ENCODE measurements at regions not wholly inside any gene's neighbourhood (a gene's known extent, or its start where the extent isn't known, plus 50 kb on each side); places are given as distances from the start of the nearest gene placed in this dataset.

DNA sequence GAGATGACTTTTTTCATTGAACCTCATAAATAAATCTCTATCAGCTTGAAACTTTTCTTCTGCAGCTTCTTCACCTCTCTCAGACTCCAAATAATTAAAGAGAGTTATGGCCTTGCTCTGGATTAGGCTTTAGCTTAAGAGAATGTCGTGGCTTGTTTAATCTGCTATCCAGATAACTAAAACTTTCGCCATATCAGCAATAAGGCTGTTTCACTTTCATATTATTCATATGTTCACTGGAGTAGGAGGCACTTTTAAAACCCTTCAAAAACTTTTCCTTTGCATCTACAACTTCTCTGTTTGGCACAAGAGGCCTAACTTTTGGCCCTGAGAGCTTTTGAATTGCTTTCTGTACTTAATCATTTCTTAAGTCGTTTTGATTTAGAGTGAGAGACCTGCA is 386.9 kb upstream of the FAM174A start:
- Histone ChIP-seq H3K9me3 (no peaks in the 10 kb centered on the region), H3K4me1 (no peaks in the 10 kb centered on the region), H3K36me3 (no peaks in the 10 kb centered on the region), H3K27me3 (ENCODE audit: low read depth) (no peaks in the 10 kb centered on the region), H3K27ac (no peak overlapping the region), H3K4me3 (no peak overlapping the region)
- no peak for ATAC-seq
- intact Hi-C loops (cut with DNase I), result no loop called here
- TF ChIP-seq, protein P1, sequence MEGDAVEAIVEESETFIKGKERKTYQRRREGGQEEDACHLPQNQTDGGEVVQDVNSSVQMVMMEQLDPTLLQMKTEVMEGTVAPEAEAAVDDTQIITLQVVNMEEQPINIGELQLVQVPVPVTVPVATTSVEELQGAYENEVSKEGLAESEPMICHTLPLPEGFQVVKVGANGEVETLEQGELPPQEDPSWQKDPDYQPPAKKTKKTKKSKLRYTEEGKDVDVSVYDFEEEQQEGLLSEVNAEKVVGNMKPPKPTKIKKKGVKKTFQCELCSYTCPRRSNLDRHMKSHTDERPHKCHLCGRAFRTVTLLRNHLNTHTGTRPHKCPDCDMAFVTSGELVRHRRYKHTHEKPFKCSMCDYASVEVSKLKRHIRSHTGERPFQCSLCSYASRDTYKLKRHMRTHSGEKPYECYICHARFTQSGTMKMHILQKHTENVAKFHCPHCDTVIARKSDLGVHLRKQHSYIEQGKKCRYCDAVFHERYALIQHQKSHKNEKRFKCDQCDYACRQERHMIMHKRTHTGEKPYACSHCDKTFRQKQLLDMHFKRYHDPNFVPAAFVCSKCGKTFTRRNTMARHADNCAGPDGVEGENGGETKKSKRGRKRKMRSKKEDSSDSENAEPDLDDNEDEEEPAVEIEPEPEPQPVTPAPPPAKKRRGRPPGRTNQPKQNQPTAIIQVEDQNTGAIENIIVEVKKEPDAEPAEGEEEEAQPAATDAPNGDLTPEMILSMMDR (IDR thresholded peaks at IDR 0.05), result no peak
- DNase-seq, result no peak

DNA sequence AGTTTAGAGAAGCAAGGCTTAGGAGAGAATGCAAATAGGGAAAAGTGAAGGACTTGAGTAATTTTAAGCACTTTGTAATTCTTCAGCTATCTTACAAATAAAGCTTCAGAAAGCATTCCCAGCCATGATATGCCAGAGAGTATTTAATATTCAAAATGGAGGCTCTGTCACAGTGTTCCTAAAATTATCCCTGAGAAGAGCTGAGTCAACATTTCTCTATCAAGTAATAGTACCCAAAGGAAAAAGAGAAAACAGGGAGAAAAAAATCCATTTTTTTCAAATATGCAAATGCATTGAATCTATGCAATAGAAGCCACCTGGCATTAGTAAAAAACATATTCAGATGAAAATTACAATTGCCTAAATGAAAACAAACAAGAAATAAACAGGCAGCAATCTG is 392.6 kb upstream of the FAM174A start:
- intact Hi-C loops (cut with DNase I), result no loop called here
- no peaks in the 10 kb centered on the region for H3K4me1 ChIP-seq
- no peaks in the 10 kb centered on the region for H3K36me3 ChIP-seq
- H3K27me3 ChIP-seq (ENCODE audit: low read depth), result no peaks in the 10 kb centered on the region
- no peak for ATAC-seq
- H3K27ac ChIP-seq, result no peak overlapping the region
- no peak overlapping the region for H3K4me3 ChIP-seq
- TF ChIP-seq, protein P1 (IDR thresholded peaks at IDR 0.05), result no peak
- DNase-seq, result no peak
- H3K9me3 ChIP-seq, result no peaks in the 10 kb centered on the region

DNA sequence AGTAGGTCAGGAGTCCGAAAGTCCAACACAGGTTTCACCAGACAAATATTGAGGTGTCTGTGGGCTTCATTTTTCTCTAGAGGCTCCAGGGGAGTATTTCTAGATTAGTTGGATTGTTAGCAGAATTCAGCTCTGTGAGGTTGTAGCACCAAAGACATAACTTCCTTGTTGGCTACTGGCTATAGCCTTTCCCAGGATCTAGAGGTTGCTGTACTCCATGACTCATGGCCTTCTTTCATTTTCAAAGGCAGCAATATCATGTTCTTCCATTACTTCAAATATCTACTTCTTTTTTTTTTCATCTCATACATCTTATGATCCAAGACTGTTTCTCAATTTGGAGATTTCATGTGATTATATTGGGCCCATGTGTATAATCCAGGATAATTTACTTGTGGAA is 404.0 kb upstream of the FAM174A start:
- no peak for DNase-seq
- no peaks in the 10 kb centered on the region for H3K36me3 ChIP-seq

DNA sequence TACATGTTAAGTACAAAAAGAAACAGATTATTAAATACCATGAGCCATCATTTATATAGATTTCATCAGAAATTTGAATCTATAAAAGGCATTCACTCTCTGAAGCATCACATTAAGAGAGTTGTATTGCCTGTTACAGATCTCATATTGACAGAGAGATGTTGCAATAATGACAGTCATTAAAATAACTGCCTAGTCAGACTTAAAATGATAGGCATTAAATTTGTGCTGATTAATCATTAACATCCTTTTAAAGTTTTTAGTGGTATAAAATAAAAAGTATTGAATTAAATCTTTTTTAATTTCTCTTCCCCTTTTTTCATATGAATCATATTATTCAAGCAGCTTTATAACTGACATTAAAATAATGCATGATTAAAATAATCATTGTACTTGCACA is 404.9 kb upstream of the FAM174A start:
- intact Hi-C loops (cut with DNase I), result no loop called here
- Histone ChIP-seq H3K9me3 (no peaks in the 10 kb centered on the region), H3K4me1 (no peaks in the 10 kb centered on the region), H3K27me3 (ENCODE audit: low read depth) (no peaks in the 10 kb centered on the region), H3K36me3 (no peaks in the 10 kb centered on the region), H3K4me3 (no peak overlapping the region), H3K27ac (no peak overlapping the region)
- DNase-seq, result no peak
- TF ChIP-seq, protein P1 (IDR thresholded peaks at IDR 0.05), result no peak
- no peak for ATAC-seq

More for the DNA sequence above, 404.0 kb upstream of the FAM174A start:
- intact Hi-C loops (cut with DNase I), result no loop called here
- Histone ChIP-seq H3K27me3 (ENCODE audit: low read depth) (no peaks in the 10 kb centered on the region), H3K4me3 (no peak overlapping the region), H3K9me3 (no peaks in the 10 kb centered on the region), H3K4me1 (no peaks in the 10 kb centered on the region), H3K27ac (no peak overlapping the region)
- TF ChIP-seq, protein P1 (IDR thresholded peaks at IDR 0.05), result no peak
- ATAC-seq, result no peak

DNA sequence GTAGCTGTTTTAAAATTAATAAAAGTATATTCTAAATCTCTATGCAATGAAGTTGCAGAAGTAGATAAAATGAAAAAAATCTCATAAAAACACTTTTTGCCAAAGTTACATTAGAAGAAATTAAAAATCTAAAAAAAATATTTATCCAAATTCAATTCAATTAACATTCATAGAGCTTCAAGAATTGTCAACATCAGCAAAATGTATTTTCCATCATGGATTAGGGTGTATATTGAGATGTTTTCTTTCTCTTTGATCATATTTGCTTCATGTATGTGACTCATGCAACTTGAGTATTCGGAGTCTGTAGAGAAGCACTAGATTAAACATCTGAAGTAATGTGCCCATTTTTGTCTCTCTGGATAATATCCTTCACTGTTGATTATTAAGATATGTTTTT is 415.3 kb upstream of the FAM174A start:
- H3K9me3 ChIP-seq, result no peaks in the 10 kb centered on the region
- no peaks in the 10 kb centered on the region for H3K36me3 ChIP-seq
- no peaks in the 10 kb centered on the region for H3K27me3 ChIP-seq (ENCODE audit: low read depth)
- TF ChIP-seq, protein P1 (IDR thresholded peaks at IDR 0.05), result no peak
- H3K4me1 ChIP-seq, result no peaks in the 10 kb centered on the region
- H3K27ac ChIP-seq, result no peak overlapping the region
- H3K4me3 ChIP-seq, result no peak overlapping the region
- DNase-seq (no peak), ATAC-seq (no peak)
- intact Hi-C loops (cut with DNase I), result no loop called here

DNA sequence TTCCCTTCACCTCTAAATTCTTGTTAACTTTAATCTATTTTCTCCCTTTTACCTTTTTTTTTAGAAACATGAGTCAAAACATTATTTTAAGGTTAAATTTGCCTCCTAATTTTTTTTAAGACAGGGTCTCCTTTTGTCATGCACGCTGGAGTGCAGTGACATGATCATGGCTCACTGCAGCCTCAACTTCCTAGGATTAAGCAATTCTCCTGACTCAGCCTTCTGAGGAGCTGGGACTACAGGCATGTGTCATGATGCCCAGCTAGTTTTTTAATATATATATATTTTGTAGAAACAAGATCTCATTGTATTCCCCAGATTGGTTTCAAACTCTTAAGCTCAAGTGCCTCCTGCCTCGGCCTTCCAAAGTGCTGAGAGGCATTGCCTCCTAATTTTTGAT is 424.7 kb upstream of the FAM174A start:
- intact Hi-C loops (cut with DNase I), result no loop called here
- Histone ChIP-seq H3K4me1 (no peaks in the 10 kb centered on the region), H3K27me3 (ENCODE audit: low read depth) (no peaks in the 10 kb centered on the region), H3K36me3 (no peaks in the 10 kb centered on the region), H3K4me3 (no peak overlapping the region), H3K27ac (no peak overlapping the region), H3K9me3 (peaks cover 6% of the 10 kb centered on the region)
- DNase-seq (no peak), ATAC-seq (no peak)
- TF ChIP-seq, protein P1 (IDR thresholded peaks at IDR 0.05), result no peak
